ENCODE measurements at regions not wholly inside any gene's neighbourhood (a gene's known extent, or its start where the extent isn't known, plus 50 kb on each side); places are given as distances from the start of the nearest gene placed in this dataset.

GRCh38 chr9:75713335-75713734 lies 177.1 kb upstream of the PCSK5 start:
- no peak for TF ChIP-seq CTCF (conservative IDR thresholded peaks at IDR 0.05)
- no peak for TF ChIP-seq ZFX (IDR thresholded peaks at IDR 0.05)
